Colonic mucosa (tissue), 4 donors: ENCODE measurements at regions not wholly inside any gene's neighbourhood (a gene's known extent, or its start where the extent isn't known, plus 50 kb on each side); places are given as distances from the start of the nearest gene placed in this dataset.

ENCODE experiments used
- DNase-seq: peaks from one replicate; pipeline ENCODE4 v3.0.0-alpha.2; 2020
- H3K27ac ChIP-seq: fragments of 200-600 bp; one replicate; pipeline ENCODE4 v1.8.0; 2021
- H3K27me3 ChIP-seq: fragments of 200-600 bp; one replicate; pipeline ENCODE4 v1.8.0; 2021
- H3K36me3 ChIP-seq: fragments of 200-600 bp; one replicate; pipeline ENCODE4 v1.8.0; 2021
- H3K4me1 ChIP-seq: fragments of 200-600 bp; one replicate; pipeline ENCODE4 v1.8.0; 2021; ENCODE audit warnings: mild to moderate bottlenecking
- H3K4me3 ChIP-seq: fragments of 200-600 bp; one replicate; pipeline ENCODE4 v1.8.0; 2021
- H3K9ac ChIP-seq, 2 donors: one replicate each; pipeline ENCODE4 v1.7.0; 2013; ENCODE audit warnings: control low read depth in 2 of 2, low read depth in 2 of 2, low read length in 2 of 2
- H3K9me3 ChIP-seq: fragments of 200-600 bp; one replicate; pipeline ENCODE4 v1.8.0; 2021
- intact Hi-C: fragments of 100-400 bp; cut with DNase I; formaldehyde crosslinking; loops from one replicate; pipeline ENCODE4 v1.14.1; 2022
- TF ChIP-seq, protein P1 (sequence below): fragments of 200-600 bp; IDR thresholded peaks from one replicate; pipeline ENCODE4 v1.8.0; 2022; ENCODE audit warnings: antibody characterized with exemption, mild to moderate bottlenecking
- donor health status: healthy.
- donor health status: DM: no; HTN: no; CAD: no.
- donor health status: DM: no; HTN: no; CAD: no.

DNA sequence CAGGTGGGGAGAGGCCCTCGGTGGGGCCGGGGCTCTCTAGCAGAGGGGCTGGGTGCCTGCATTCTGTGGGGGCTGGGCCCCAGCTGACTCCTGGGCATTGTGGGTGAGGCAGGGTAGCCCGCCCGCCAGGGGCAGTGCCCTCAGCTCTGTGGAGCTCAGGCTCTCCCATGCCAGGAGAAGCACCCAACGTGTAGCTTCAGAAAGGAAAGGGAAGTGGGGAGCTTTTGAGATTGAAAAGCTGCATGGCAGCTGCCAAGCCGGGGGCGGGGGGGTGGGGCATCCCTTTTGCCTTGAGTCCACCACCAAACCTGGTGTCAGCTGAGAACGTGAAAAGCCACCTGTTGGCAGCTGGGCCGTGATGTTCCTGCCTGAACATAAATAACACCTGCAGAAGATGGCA lies 192.1 kb upstream of the CIBAR2 start:
- no peak overlapping the region for H3K27ac ChIP-seq
- no peak overlapping the region for H3K9ac ChIP-seq
- H3K4me1 ChIP-seq = peaks cover 12% of the 10 kb centered on the region
- TF ChIP-seq, protein P1, sequence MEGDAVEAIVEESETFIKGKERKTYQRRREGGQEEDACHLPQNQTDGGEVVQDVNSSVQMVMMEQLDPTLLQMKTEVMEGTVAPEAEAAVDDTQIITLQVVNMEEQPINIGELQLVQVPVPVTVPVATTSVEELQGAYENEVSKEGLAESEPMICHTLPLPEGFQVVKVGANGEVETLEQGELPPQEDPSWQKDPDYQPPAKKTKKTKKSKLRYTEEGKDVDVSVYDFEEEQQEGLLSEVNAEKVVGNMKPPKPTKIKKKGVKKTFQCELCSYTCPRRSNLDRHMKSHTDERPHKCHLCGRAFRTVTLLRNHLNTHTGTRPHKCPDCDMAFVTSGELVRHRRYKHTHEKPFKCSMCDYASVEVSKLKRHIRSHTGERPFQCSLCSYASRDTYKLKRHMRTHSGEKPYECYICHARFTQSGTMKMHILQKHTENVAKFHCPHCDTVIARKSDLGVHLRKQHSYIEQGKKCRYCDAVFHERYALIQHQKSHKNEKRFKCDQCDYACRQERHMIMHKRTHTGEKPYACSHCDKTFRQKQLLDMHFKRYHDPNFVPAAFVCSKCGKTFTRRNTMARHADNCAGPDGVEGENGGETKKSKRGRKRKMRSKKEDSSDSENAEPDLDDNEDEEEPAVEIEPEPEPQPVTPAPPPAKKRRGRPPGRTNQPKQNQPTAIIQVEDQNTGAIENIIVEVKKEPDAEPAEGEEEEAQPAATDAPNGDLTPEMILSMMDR = no peak
- no peaks in the 10 kb centered on the region for H3K27me3 ChIP-seq
- H3K36me3 ChIP-seq = no peaks in the 10 kb centered on the region
- no peaks in the 10 kb centered on the region for H3K9me3 ChIP-seq
- no peak overlapping the region for H3K4me3 ChIP-seq
- intact Hi-C loops = no loop called here
- DNase-seq = no peak

- intact Hi-C loops = no loop called here
- H3K36me3 ChIP-seq = no peaks in the 10 kb centered on the region
- H3K4me3 ChIP-seq = no peak overlapping the region
- peak; percentile 85 for DNase-seq
- peaks cover 12% of the 10 kb centered on the region for H3K4me1 ChIP-seq
- H3K27ac ChIP-seq = no peak overlapping the region
- no peaks in the 10 kb centered on the region for H3K9me3 ChIP-seq
- H3K9ac ChIP-seq = peak overlapping the region in 1 of 2 donors; percentile 5
- no peaks in the 10 kb centered on the region for H3K27me3 ChIP-seq
- TF ChIP-seq, protein P1 = no peak
Measured at GRCh38 chr16:85306071-85306792, 194.0 kb upstream of the CIBAR2 start.

DNA sequence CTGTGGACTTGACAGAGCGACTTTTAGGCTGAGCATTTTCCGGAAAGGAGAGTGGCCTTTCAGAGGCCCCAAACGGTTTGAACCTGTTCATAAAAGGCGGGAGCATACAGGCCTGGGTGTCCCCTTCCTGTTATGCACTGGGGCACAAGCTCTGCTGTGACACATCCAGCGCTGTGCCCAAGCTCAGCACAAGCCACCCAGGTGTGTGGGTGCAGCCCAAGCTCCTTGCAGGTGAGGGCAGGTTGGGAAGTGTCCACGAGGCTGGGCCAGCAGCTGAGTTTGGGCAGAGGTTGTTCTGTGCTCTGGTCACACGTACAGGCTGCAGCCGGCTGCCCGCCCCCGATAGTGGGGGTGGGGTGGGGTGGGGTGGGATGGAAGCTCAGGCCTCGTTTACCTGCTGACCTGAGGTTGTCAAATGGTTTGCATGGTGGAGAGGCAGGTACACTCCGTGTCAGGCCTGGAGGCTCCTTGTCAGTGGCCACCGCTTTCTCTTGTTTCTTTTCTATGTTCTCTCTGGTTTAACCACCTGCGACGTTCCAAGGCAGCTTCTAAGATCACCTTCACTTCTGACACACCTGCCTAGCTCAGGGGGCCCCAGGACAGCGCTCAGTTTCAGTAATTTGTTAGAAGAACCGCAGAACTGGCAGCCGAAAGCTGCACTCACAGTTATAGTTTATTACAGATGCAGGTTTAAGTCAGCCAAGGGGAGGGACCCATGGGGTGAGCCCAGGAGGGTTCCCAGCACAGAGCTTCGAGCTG lies 194.7 kb upstream of the CIBAR2 start:
- TF ChIP-seq, protein P1 = no peak
- no peaks in the 10 kb centered on the region for H3K9me3 ChIP-seq
- intact Hi-C loops = no loop called here
- H3K27ac ChIP-seq = no peak overlapping the region
- no peak overlapping the region for H3K9ac ChIP-seq
- no peaks in the 10 kb centered on the region for H3K36me3 ChIP-seq
- no peak overlapping the region for H3K4me3 ChIP-seq
- peaks cover 12% of the 10 kb centered on the region for H3K4me1 ChIP-seq
- no peak for DNase-seq
- H3K27me3 ChIP-seq = no peaks in the 10 kb centered on the region

- peaks cover 12% of the 10 kb centered on the region for H3K4me1 ChIP-seq
- no peaks in the 10 kb centered on the region for H3K36me3 ChIP-seq
- no peak overlapping the region for H3K9ac ChIP-seq
- TF ChIP-seq, protein P1 = no peak
- no peaks in the 10 kb centered on the region for H3K27me3 ChIP-seq
- no peak for DNase-seq
- H3K27ac ChIP-seq = no peak overlapping the region
- intact Hi-C loops = no loop called here
- no peak overlapping the region for H3K4me3 ChIP-seq
- H3K9me3 ChIP-seq = no peaks in the 10 kb centered on the region
Measured at GRCh38 chr16:85307552-85308364, 195.5 kb upstream of the CIBAR2 start.
